Fibroblast of villous mesenchyme (primary cell): ENCODE measurements at regions not wholly inside any gene's neighbourhood (a gene's known extent, or its start where the extent isn't known, plus 50 kb on each side); places are given as distances from the start of the nearest gene placed in this dataset.
"Not testable (repeated sequence)": the region's sequence is repeated elsewhere in the genome, so short reads cannot be mapped to it uniquely, and the experiment has no call there.

Experiments used
- DNase-seq: peaks from one replicate; pipeline ENCODE4 v3.0.0-alpha.2; 2010; ENCODE audit warnings: low read depth
- H3K4me3 ChIP-seq: 2 replicates; pipeline ENCODE4 v1.5.1; 2011; ENCODE audit warnings: low read depth, mild to moderate bottlenecking, low read length
- CTCF ChIP-seq: IDR thresholded peaks from 2 replicates; pipeline ENCODE4 v1.5.1; 2012; ENCODE audit warnings: low read depth, mild to moderate bottlenecking, low read length; ENCODE audit not compliant: insufficient read depth

- no peak overlapping the region for H3K4me3 ChIP-seq
- DNase-seq = no peak
- TF ChIP-seq CTCF = no peak
Measured at GRCh38 chr6:8315154-8315553, 120.2 kb downstream of the SLC35B3 start.

- no peak for DNase-seq
- TF ChIP-seq CTCF = no peak
- no peak overlapping the region for H3K4me3 ChIP-seq
Measured at GRCh38 chr6:8301502-8301901, 133.8 kb downstream of the SLC35B3 start.

GRCh38 chr6:8299034-8299433 lies 136.3 kb downstream of the SLC35B3 start:
- TF ChIP-seq CTCF = no peak
- H3K4me3 ChIP-seq = no peak overlapping the region
- no peak for DNase-seq

- not testable (repeated sequence) for DNase-seq, H3K4me3 ChIP-seq
Measured at GRCh38 chr6:8282946-8283345, 152.4 kb downstream of the SLC35B3 start.

GRCh38 chr6:8282380-8282779 lies 153.0 kb downstream of the SLC35B3 start:
- H3K4me3 ChIP-seq = no peak overlapping the region
- DNase-seq = no peak
- TF ChIP-seq CTCF = no peak

- no peak for TF ChIP-seq CTCF
- DNase-seq = no peak
- no peak overlapping the region for H3K4me3 ChIP-seq
Measured at GRCh38 chr6:8279041-8279805, 156.1 kb downstream of the SLC35B3 start.

- no peak overlapping the region for H3K4me3 ChIP-seq
- no peak for TF ChIP-seq CTCF
- no peak for DNase-seq
Measured at GRCh38 chr6:8278562-8278961, 156.8 kb downstream of the SLC35B3 start.
